ENCODE measurements at regions not wholly inside any gene's neighbourhood (a gene's known extent, or its start where the extent isn't known, plus 50 kb on each side); places are given as distances from the start of the nearest gene placed in this dataset.

- H3K27me3 ChIP-seq (ENCODE audit: insufficient read depth, low read depth), result no peaks in the 10 kb centered on the region
- TF ChIP-seq, protein P1, sequence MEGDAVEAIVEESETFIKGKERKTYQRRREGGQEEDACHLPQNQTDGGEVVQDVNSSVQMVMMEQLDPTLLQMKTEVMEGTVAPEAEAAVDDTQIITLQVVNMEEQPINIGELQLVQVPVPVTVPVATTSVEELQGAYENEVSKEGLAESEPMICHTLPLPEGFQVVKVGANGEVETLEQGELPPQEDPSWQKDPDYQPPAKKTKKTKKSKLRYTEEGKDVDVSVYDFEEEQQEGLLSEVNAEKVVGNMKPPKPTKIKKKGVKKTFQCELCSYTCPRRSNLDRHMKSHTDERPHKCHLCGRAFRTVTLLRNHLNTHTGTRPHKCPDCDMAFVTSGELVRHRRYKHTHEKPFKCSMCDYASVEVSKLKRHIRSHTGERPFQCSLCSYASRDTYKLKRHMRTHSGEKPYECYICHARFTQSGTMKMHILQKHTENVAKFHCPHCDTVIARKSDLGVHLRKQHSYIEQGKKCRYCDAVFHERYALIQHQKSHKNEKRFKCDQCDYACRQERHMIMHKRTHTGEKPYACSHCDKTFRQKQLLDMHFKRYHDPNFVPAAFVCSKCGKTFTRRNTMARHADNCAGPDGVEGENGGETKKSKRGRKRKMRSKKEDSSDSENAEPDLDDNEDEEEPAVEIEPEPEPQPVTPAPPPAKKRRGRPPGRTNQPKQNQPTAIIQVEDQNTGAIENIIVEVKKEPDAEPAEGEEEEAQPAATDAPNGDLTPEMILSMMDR (conservative IDR thresholded peaks at IDR 0.05; ENCODE audit: low read depth, low read length), result no peak
- no peaks in the 10 kb centered on the region for H3K36me3 ChIP-seq (ENCODE audit: insufficient read depth)
- H3K4me1 ChIP-seq (ENCODE audit: low read depth, poor library complexity, severe bottlenecking), result no peaks in the 10 kb centered on the region
- no peak overlapping the region for H3K4me2 ChIP-seq
- no peaks in the 10 kb centered on the region for H3K79me2 ChIP-seq (ENCODE audit: insufficient read depth, low read depth)
- no peak overlapping the region for H3K27ac ChIP-seq
- H2AFZ ChIP-seq (ENCODE audit: low read depth), result no peak overlapping the region
- no peak overlapping the region for H3K4me3 ChIP-seq (IDR thresholded peaks at IDR 0.05; ENCODE audit: insufficient read depth, low read depth, low read length)
- H3K9ac ChIP-seq, result no peak overlapping the region
- no peaks in the 10 kb centered on the region for H4K20me1 ChIP-seq (ENCODE audit: insufficient read depth)
These were observed 297.8 kb upstream of the FAM241A start for GRCh38 chr4:111847296-111848008.

GRCh38 chr4:111849746-111850284 lies 295.4 kb upstream of the FAM241A start:
- Histone ChIP-seq H3K27me3 (ENCODE audit: insufficient read depth, low read depth) (no peaks in the 10 kb centered on the region), H3K36me3 (ENCODE audit: insufficient read depth) (no peaks in the 10 kb centered on the region), H3K4me1 (ENCODE audit: low read depth, poor library complexity, severe bottlenecking) (no peaks in the 10 kb centered on the region), H4K20me1 (ENCODE audit: insufficient read depth) (no peaks in the 10 kb centered on the region), H3K4me2 (no peak overlapping the region), H3K27ac (no peak overlapping the region), H3K9ac (no peak overlapping the region), H3K4me3 (IDR thresholded peaks at IDR 0.05; ENCODE audit: insufficient read depth, low read depth, low read length) (no peak overlapping the region), H3K79me2 (ENCODE audit: insufficient read depth, low read depth) (no peaks in the 10 kb centered on the region), H2AFZ (ENCODE audit: low read depth) (no peak overlapping the region)
- TF ChIP-seq, protein P1 (conservative IDR thresholded peaks at IDR 0.05; ENCODE audit: low read depth, low read length), result no peak

DNA sequence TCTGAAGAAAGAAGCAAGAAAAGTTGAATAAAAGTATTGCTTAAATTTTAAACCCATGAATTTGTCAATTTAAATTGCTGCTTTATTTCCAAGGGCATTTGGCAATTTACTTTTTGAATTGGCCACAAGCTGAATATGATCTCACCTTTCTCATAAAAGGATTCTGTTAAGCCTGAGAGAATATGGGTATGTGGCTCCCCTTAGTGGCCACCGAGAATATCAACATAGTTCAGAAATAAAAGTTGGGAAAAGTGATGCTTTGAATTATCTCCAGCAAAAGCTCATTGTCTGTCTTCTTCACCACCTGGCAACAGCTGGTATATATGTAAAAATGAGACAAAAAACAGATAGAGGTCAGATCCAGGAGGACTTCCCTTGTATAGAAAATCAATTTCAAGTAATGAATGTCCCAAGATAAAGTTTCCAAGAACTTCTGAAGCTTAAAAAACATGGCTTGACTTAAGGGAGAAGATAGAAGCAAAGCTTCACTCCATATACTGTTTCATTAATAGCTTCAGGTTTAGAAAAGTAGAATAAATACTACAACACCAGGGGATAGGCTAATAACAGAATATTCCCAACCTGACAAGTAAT lies 290.7 kb upstream of the FAM241A start:
- H3K36me3 ChIP-seq (ENCODE audit: insufficient read depth), result no peaks in the 10 kb centered on the region
- H3K4me1 ChIP-seq (ENCODE audit: low read depth, poor library complexity, severe bottlenecking), result no peaks in the 10 kb centered on the region
- H2AFZ ChIP-seq (ENCODE audit: low read depth), result no peak overlapping the region
- no peak overlapping the region for H3K9ac ChIP-seq
- H3K27ac ChIP-seq, result no peak overlapping the region
- H3K4me3 ChIP-seq (IDR thresholded peaks at IDR 0.05; ENCODE audit: insufficient read depth, low read depth, low read length), result no peak overlapping the region
- no peaks in the 10 kb centered on the region for H3K27me3 ChIP-seq (ENCODE audit: insufficient read depth, low read depth)
- H4K20me1 ChIP-seq (ENCODE audit: insufficient read depth), result no peaks in the 10 kb centered on the region
- TF ChIP-seq, protein P1 (conservative IDR thresholded peaks at IDR 0.05; ENCODE audit: low read depth, low read length), result peak; percentile 84
- H3K4me2 ChIP-seq, result no peak overlapping the region
- no peaks in the 10 kb centered on the region for H3K79me2 ChIP-seq (ENCODE audit: insufficient read depth, low read depth)

DNA sequence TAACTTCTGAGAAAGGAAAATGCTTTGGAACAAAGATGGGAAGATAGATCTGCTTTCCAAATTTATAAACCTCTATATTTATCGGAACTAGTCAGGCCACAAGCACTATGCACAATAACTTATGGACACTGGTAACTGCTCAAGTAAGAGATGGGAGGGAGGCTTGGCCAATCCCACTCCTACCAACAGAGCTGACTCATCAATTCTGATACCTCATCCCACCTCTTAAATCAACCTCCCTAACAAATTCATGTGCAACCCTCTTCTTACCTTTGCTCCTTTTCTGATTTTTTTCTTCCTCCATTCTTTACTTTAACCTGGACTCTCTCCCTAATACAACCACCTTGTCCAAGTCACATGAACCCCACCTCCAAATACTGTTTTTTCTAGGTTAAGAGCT lies 289.9 kb upstream of the FAM241A start:
- H3K27ac ChIP-seq, result no peak overlapping the region
- no peaks in the 10 kb centered on the region for H3K4me1 ChIP-seq (ENCODE audit: low read depth, poor library complexity, severe bottlenecking)
- no peaks in the 10 kb centered on the region for H4K20me1 ChIP-seq (ENCODE audit: insufficient read depth)
- H3K4me3 ChIP-seq (IDR thresholded peaks at IDR 0.05; ENCODE audit: insufficient read depth, low read depth, low read length), result no peak overlapping the region
- H3K36me3 ChIP-seq (ENCODE audit: insufficient read depth), result no peaks in the 10 kb centered on the region
- H3K27me3 ChIP-seq (ENCODE audit: insufficient read depth, low read depth), result no peaks in the 10 kb centered on the region
- no peak overlapping the region for H3K9ac ChIP-seq
- no peak overlapping the region for H2AFZ ChIP-seq (ENCODE audit: low read depth)
- TF ChIP-seq, protein P1 (conservative IDR thresholded peaks at IDR 0.05; ENCODE audit: low read depth, low read length), result no peak
- H3K4me2 ChIP-seq, result no peak overlapping the region
- no peaks in the 10 kb centered on the region for H3K79me2 ChIP-seq (ENCODE audit: insufficient read depth, low read depth)
